CD4-positive, CD25-positive, alpha-beta regulatory T cell (primary cell): ENCODE measurements at regions not wholly inside any gene's neighbourhood (a gene's known extent, or its start where the extent isn't known, plus 50 kb on each side); places are given as distances from the start of the nearest gene placed in this dataset.
"Not testable (repeated sequence)": the region's sequence is repeated elsewhere in the genome, so short reads cannot be mapped to it uniquely, and the experiment has no call there.

ENCODE experiments used
- ATAC-seq, 2 donors: fragments of 150-1000 bp; cut with Tn5 transposase; one replicate each; pipeline ENCODE4 v1.10.0; 2021; ENCODE audit warnings: low read depth in 2 of 2, moderate number of reproducible peaks in 2 of 2, moderate library complexity in 1 of 2
- DNase-seq, 3 donors: peaks; one replicate each; pipeline versions ENCODE4 v3.0.0 to v3.0.0-alpha.2; 2012 to 2022; ENCODE audit warnings: mixed read lengths in 1 of 3
- H3K27ac ChIP-seq: one replicate; pipeline ENCODE4 v1.7.0; 2013; ENCODE audit warnings: mild to moderate bottlenecking, low read length; ENCODE audit not compliant: insufficient read depth, poor library complexity, severe bottlenecking
- H3K27me3 ChIP-seq: one replicate; pipeline ENCODE4 v1.7.0; 2013; ENCODE audit warnings: low read length; ENCODE audit not compliant: control insufficient read depth, insufficient read depth
- H3K36me3 ChIP-seq: one replicate; pipeline ENCODE4 v1.7.0; 2013; ENCODE audit warnings: mild to moderate bottlenecking, low read length, moderate library complexity; ENCODE audit not compliant: control insufficient read depth, insufficient read depth
- H3K4me1 ChIP-seq: 2 replicates; pipeline ENCODE4 v1.7.0; 2013; ENCODE audit warnings: mild to moderate bottlenecking, low read length; ENCODE audit not compliant: insufficient read depth, control insufficient read depth, poor library complexity, severe bottlenecking
- H3K4me3 ChIP-seq: one replicate; pipeline ENCODE4 v1.7.0; 2013; ENCODE audit warnings: low read depth, mild to moderate bottlenecking, low read length, moderate library complexity
- H3K9me3 ChIP-seq, 2 experiments: 1 replicate in 1 of 2; 2 replicates in 1 of 2; pipeline ENCODE4 v1.7.0; 2013; ENCODE audit warnings: low read length in 2 of 2, mild to moderate bottlenecking in 1 of 2, moderate library complexity in 1 of 2; ENCODE audit not compliant: control insufficient read depth in 2 of 2
- H3K27ac Mint-ChIP-seq, 3 donors: one replicate each; pipeline ENCODE4 v1.8.0; 2020 to 2022; ENCODE audit warnings: mild to moderate bottlenecking in 3 of 3, mixed read lengths in 3 of 3, moderate library complexity in 2 of 3
- H3K27me3 Mint-ChIP-seq: one replicate; pipeline ENCODE4 v1.8.0; 2022; ENCODE audit warnings: mild to moderate bottlenecking, mixed read lengths
- H3K36me3 Mint-ChIP-seq: one replicate; pipeline ENCODE4 v1.8.0; 2020; ENCODE audit warnings: mixed read lengths
- H3K4me1 Mint-ChIP-seq, 4 donors: one replicate each; pipeline ENCODE4 v1.8.0; 2020 to 2022; ENCODE audit warnings: mixed read lengths in 4 of 4, mild to moderate bottlenecking in 1 of 4
- H3K4me3 Mint-ChIP-seq, 4 donors: one replicate each; pipeline ENCODE4 v1.8.0; 2020 to 2022; ENCODE audit warnings: mild to moderate bottlenecking in 4 of 4, mixed read lengths in 4 of 4, moderate library complexity in 3 of 4
- H3K9me3 Mint-ChIP-seq, 7 donors: one replicate each; pipeline ENCODE4 v1.8.0; 2020 to 2022; ENCODE audit warnings: mixed read lengths in 7 of 7, mild to moderate bottlenecking in 3 of 7, moderate library complexity in 2 of 7

GRCh38 chr14:43308421-43309110, 1198.5 kb downstream of the FSCB start:
- Mint-ChIP-seq H3K4me3 (no peak overlapping the region), H3K4me1 (no peaks in the 10 kb centered on the region), H3K27ac (no peak overlapping the region), H3K36me3 (no peaks in the 10 kb centered on the region), H3K9me3 (peaks cover 2 to 28% (median 10%) of the 10 kb centered on the region in 7 donors), H3K27me3 (no peaks in the 10 kb centered on the region)
- Histone ChIP-seq H3K4me3 (no peak overlapping the region), H3K27me3 (no peaks in the 10 kb centered on the region), H3K4me1 (no peaks in the 10 kb centered on the region), H3K36me3 (no peaks in the 10 kb centered on the region), H3K9me3 (peaks cover 0 to 6% of the 10 kb centered on the region in 2 experiments), H3K27ac (no peak overlapping the region)
- ATAC-seq (no peak), DNase-seq (no peak)

- ATAC-seq = no peak
- no peaks in the 10 kb centered on the region for H3K36me3 ChIP-seq
Observed at GRCh38 chr14:43307836-43308235, 1199.2 kb downstream of the FSCB start.

GRCh38 chr14:43306053-43306452, 1201.0 kb downstream of the FSCB start:
- Mint-ChIP-seq H3K9me3 (peaks cover 0 to 19% (median 5%) of the 10 kb centered on the region in 7 donors), H3K27ac (no peak overlapping the region), H3K4me3 (no peak overlapping the region), H3K27me3 (no peaks in the 10 kb centered on the region), H3K4me1 (no peaks in the 10 kb centered on the region), H3K36me3 (no peaks in the 10 kb centered on the region)
- H3K27ac ChIP-seq = no peak overlapping the region
- no peaks in the 10 kb centered on the region for H3K27me3 ChIP-seq
- peaks cover 0 to 6% of the 10 kb centered on the region in 2 experiments for H3K9me3 ChIP-seq
- ATAC-seq (no peak), DNase-seq (no peak)
- no peaks in the 10 kb centered on the region for H3K36me3 ChIP-seq
- H3K4me1 ChIP-seq = no peaks in the 10 kb centered on the region
- H3K4me3 ChIP-seq = no peak overlapping the region

More at GRCh38 chr14:43307836-43308235, 1199.2 kb downstream of the FSCB start:
- H3K27me3 ChIP-seq = no peaks in the 10 kb centered on the region
- H3K27ac ChIP-seq = no peak overlapping the region
- no peaks in the 10 kb centered on the region for H3K4me1 ChIP-seq
- H3K4me3 ChIP-seq = no peak overlapping the region
- H3K9me3 ChIP-seq = peaks cover 0 to 6% of the 10 kb centered on the region in 2 experiments
- no peak for DNase-seq
- Mint-ChIP-seq H3K4me1 (no peaks in the 10 kb centered on the region), H3K36me3 (no peaks in the 10 kb centered on the region), H3K4me3 (no peak overlapping the region), H3K27ac (no peak overlapping the region), H3K9me3 (peaks cover 2 to 25% (median 7%) of the 10 kb centered on the region in 7 donors), H3K27me3 (no peaks in the 10 kb centered on the region)

GRCh38 chr14:43297794-43298193, 1209.3 kb downstream of the FSCB start:
- no peak overlapping the region for H3K4me3 Mint-ChIP-seq
- Histone ChIP-seq H3K9me3 (peaks cover under 1 to 8% of the 10 kb centered on the region in 2 experiments), H3K4me1 (no peaks in the 10 kb centered on the region), H3K27me3 (no peaks in the 10 kb centered on the region), H3K27ac (no peak overlapping the region), H3K4me3 (no peak overlapping the region), H3K36me3 (no peaks in the 10 kb centered on the region)
- H3K36me3 Mint-ChIP-seq = no peaks in the 10 kb centered on the region
- H3K27ac Mint-ChIP-seq = no peak overlapping the region
- DNase-seq = no peak
- H3K4me1 Mint-ChIP-seq = no peaks in the 10 kb centered on the region
- H3K27me3 Mint-ChIP-seq = no peaks in the 10 kb centered on the region
- peaks cover 0 to 27% (median 5%) of the 10 kb centered on the region in 7 donors for H3K9me3 Mint-ChIP-seq
- no peak for ATAC-seq

- not testable (repeated sequence) for H3K27ac ChIP-seq, H3K4me1 Mint-ChIP-seq, H3K4me3 ChIP-seq, DNase-seq, H3K9me3 ChIP-seq, H3K36me3 Mint-ChIP-seq, H3K27me3 ChIP-seq, H3K27ac Mint-ChIP-seq, ATAC-seq, H3K27me3 Mint-ChIP-seq, H3K36me3 ChIP-seq, H3K4me3 Mint-ChIP-seq, H3K4me1 ChIP-seq
- H3K9me3 Mint-ChIP-seq = peaks cover 0 to 25% (median 6%) of the 10 kb centered on the region in 7 donors
Observed at GRCh38 chr14:43296061-43296460, 1211.0 kb downstream of the FSCB start.

GRCh38 chr14:43285575-43285974, 1221.5 kb downstream of the FSCB start:
- Histone ChIP-seq H3K27ac (no peak overlapping the region), H3K36me3 (no peaks in the 10 kb centered on the region), H3K4me3 (no peak overlapping the region), H3K27me3 (no peaks in the 10 kb centered on the region), H3K4me1 (no peaks in the 10 kb centered on the region), H3K9me3 (peaks cover 1 to 2% of the 10 kb centered on the region in 2 experiments)
- no peaks in the 10 kb centered on the region for H3K4me1 Mint-ChIP-seq
- H3K4me3 Mint-ChIP-seq = no peak overlapping the region
- H3K36me3 Mint-ChIP-seq = no peaks in the 10 kb centered on the region
- peaks cover 0 to 25% (median 9%) of the 10 kb centered on the region in 7 donors for H3K9me3 Mint-ChIP-seq
- H3K27me3 Mint-ChIP-seq = no peaks in the 10 kb centered on the region
- no peak for ATAC-seq
- no peak overlapping the region for H3K27ac Mint-ChIP-seq
- DNase-seq = no peak

- no peak overlapping the region for H3K4me3 ChIP-seq
- H3K9me3 ChIP-seq = no peaks in the 10 kb centered on the region
- peaks cover 0 to 13% (median 9%) of the 10 kb centered on the region in 7 donors for H3K9me3 Mint-ChIP-seq
- no peak for ATAC-seq
- H3K27ac Mint-ChIP-seq = no peak overlapping the region
- no peak overlapping the region for H3K4me3 Mint-ChIP-seq
- H3K27ac ChIP-seq = no peak overlapping the region
- H3K36me3 ChIP-seq = no peaks in the 10 kb centered on the region
- H3K36me3 Mint-ChIP-seq = no peaks in the 10 kb centered on the region
- no peaks in the 10 kb centered on the region for H3K4me1 Mint-ChIP-seq
- no peak for DNase-seq
- no peaks in the 10 kb centered on the region for H3K4me1 ChIP-seq
- no peaks in the 10 kb centered on the region for H3K27me3 Mint-ChIP-seq
- no peaks in the 10 kb centered on the region for H3K27me3 ChIP-seq
Observed at GRCh38 chr14:43260056-43260455, 1247.0 kb downstream of the FSCB start.

- Histone ChIP-seq H3K36me3 (no peaks in the 10 kb centered on the region), H3K27me3 (no peaks in the 10 kb centered on the region), H3K4me1 (no peaks in the 10 kb centered on the region), H3K9me3 (no peaks in the 10 kb centered on the region), H3K4me3 (no peak overlapping the region), H3K27ac (no peak overlapping the region)
- Mint-ChIP-seq H3K4me1 (no peaks in the 10 kb centered on the region), H3K36me3 (no peaks in the 10 kb centered on the region), H3K27ac (peak overlapping the region in 1 of 3 donors; percentile 14), H3K9me3 (peaks cover 0 to 19% (median 9%) of the 10 kb centered on the region in 7 donors), H3K4me3 (no peak overlapping the region), H3K27me3 (no peaks in the 10 kb centered on the region)
- DNase-seq (no peak), ATAC-seq (no peak)
Observed at GRCh38 chr14:43258396-43258795, 1248.7 kb downstream of the FSCB start.
